ENCODE measurements at regions not wholly inside any gene's neighbourhood (a gene's known extent, or its start where the extent isn't known, plus 50 kb on each side); places are given as distances from the start of the nearest gene placed in this dataset.
"Not testable (repeated sequence)": the region's sequence is repeated elsewhere in the genome, so short reads cannot be mapped to it uniquely, and the experiment has no call there.

GRCh38 chr10:3935141-3935540, 150.1 kb upstream of the KLF6 start:
- no peak for DNase-seq

GRCh38 chr10:3933733-3934132, 148.7 kb upstream of the KLF6 start:
- DNase-seq, result no peak

DNA sequence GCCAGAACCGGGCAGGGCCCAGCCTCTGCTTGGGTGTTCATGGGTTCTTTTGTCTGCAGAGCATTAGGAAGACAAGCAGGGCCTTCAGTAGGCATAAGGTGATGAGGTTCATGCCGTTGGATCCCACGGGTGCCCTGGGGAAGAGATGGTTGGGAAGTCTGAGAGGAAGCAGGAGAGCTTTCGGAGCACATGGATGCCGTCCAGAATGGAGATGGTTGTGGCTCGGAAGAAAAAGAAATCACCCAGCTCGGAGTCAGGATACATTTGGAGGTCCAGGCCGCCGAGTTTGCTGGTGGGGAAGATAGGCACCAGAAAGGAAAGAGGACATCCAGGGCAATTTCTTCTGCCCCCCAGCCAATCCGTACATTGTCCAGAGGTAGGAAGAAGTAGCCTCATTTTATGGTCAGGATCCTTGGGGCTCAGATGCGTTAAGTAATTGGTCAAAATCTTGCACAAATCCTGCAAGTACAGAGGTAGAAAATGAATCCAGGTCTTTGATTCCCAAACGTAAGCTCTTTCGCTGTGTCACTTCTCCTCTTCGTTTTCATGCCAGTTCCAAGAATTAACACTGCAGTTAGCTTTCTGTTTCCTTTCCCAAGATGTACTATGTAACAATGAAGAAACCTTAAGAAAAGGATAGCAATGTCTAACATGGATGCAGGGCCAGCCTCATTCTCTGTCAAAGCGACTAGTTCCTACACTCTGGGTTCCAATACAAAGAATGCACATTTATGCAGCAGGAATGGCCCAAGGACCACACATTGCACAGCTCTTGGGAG, 147.8 kb upstream of the KLF6 start:
- no peak for DNase-seq

GRCh38 chr10:3931901-3932300, 146.9 kb upstream of the KLF6 start:
- DNase-seq, result no peak

- DNase-seq, result no peak
These were observed 146.2 kb upstream of the KLF6 start for GRCh38 chr10:3931224-3931623.

DNA sequence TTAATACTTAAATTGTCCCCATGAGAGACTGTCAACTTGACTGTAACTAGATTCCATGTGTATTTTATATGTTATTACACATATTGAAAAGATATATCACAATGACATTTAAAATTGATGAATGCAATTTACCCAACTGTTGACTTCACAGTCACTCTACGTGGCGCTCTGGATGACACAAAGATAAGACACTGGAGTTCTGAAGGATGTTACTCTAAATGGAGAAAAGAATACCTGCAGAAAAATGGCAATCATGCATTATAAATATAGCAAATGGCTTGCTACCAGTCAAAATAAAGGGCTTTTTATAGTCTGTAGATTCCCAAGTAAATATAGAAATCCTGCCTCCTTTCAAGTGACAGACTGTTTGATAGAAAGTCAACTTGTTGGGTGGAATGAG, 143.6 kb upstream of the KLF6 start:
- no peak for DNase-seq

DNA sequence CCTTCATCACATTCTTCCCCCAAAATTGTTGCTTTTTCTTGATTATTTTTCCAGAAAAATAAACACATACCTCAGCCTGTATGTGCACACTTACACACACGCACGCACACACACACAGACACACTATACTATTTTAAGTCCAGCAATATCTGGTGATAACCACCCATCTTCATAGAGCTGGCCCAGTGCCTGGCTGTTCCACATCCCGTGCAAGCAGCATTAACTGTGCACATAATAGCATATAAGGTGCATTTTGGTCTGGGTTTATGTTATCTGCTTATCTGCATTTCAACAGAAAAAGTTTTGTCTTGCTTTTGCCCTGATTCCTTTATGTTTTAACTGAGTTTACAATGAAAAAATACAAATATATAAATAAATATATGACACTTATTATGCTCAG, 143.1 kb upstream of the KLF6 start:
- no peak for DNase-seq

DNA sequence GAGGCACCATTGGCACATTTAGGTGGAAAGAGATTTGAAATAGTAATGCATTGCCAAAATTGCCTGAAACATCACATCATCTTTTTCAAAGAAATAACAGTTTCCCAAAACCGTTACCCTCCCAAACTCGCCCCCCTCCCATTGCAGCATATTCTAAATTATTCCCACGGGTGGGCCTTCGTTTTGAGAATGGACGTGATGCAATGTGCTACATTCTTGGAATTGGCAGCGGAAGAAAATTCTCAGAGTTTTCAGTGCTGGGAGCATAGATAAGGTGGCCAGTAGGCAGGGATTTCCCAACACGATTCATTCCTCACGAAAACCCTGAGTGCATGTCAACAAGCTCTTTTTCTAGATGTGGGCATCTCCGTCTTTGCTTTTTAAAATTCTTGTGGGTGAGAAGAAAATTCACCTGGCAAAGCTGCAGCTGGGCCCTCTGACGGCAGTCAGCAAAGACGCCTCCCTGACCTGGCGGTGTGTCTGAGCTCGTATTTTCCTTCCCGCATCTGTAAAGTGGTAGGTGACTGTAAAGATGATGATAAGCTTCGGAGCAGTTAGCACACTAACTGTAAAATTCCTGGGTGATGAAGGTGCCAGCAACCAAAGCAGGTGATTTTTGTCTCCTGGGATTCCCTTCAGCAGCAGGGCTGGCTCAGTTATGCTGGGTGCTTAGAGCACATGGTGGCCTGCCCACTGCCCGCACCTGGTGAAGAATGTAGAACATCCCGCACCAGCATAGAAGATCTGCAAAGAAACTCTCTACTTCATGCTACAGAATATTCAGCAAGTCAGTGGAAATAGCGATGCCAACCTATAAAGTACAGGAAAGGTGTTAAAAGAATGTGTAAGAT, 141.9 kb upstream of the KLF6 start:
- no peak for DNase-seq

- no peak for DNase-seq
These were observed 141.2 kb upstream of the KLF6 start for GRCh38 chr10:3926258-3926657.

- DNase-seq, result no peak
These were observed 140.2 kb upstream of the KLF6 start for GRCh38 chr10:3925184-3925583.

GRCh38 chr10:3924344-3924743, 139.3 kb upstream of the KLF6 start:
- DNase-seq, result no peak

GRCh38 chr10:3923033-3923432, 138.0 kb upstream of the KLF6 start:
- no peak for DNase-seq

- no peak for DNase-seq
These were observed 134.8 kb upstream of the KLF6 start for GRCh38 chr10:3919709-3920308.

GRCh38 chr10:3917392-3917791, 132.4 kb upstream of the KLF6 start:
- not testable (repeated sequence) for DNase-seq

DNA sequence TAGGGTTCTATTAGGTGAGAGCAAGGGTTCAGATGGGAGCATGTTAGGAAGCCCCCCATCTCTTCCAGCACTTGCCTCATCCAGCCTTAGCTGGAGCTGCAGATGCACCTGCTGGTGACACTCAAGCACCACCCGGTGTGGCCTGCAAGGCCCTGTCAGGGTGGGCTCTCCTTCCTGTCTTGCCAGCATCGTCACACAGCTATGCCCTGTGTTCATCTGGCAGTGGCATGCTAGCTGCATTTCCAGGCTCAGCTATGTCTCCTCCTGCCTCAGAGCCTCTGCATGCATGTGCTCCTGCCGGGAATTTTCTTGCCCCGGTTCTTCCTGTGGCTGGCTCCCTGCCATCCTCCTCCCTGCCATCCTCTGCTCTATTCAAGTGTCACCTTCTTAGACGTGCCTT, 129.7 kb upstream of the KLF6 start:
- no peak for DNase-seq

GRCh38 chr10:3911713-3912442, 126.9 kb upstream of the KLF6 start:
- DNase-seq, result no peak

DNA sequence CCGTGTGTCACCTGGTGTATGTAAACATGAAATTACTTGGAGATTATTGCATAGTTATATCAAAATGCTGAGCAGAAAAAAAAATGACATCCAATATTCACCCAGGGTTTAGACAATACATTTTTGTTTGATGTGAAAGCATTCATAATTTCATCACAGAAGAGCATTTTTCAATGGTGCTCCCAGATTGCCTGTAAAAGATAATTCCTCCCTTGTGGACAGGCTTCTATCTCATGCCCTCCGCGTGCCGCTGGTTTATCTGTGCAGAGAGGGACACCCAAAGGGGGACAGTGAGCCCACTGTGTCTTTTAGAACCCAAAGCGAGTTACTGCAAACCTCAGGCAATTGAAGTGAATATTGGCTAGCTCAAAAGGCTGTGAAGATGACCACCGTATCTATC, 126.2 kb upstream of the KLF6 start:
- no peak for DNase-seq

DNA sequence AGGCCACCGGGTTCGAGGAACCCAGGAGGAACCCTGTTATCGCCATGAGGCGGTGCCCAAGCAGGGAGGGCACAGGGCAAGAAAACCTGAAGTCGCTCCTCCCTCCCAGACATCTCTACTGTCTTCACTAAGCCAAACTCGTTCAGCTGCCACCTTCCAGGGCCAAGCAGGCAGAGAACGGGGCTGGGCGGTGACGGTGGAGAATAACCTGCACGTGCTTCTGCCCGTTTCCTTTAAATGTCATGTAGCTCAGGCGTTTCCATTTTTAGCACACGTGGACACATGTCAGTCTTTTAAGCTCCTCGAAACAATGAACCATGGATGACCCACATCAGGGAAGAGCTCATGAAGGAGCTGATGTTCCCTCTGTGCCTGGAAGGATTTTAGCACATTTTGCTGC, 124.3 kb upstream of the KLF6 start:
- no peak for DNase-seq

GRCh38 chr10:3908183-3908582, 123.2 kb upstream of the KLF6 start:
- DNase-seq, result no peak

DNA sequence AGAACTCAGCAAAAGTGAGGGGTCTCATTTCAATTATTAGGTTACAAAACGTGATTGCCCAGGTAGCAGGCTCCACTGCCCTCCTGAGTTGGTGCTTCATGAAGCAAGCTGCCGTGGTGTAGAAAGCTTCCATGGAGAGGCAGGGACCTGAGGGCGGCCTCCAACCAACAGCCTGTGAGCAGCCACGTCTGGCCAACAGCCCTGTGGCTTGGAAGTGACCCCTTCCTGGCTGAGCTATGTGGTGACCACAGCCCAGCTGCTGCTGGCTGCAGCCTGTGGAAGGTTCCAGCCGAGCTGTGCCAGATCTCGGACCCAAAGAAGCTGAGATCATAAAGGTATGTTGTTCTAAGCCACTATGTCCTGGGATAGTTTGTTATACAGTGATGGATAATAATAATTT, 122.5 kb upstream of the KLF6 start:
- no peak for DNase-seq

DNA sequence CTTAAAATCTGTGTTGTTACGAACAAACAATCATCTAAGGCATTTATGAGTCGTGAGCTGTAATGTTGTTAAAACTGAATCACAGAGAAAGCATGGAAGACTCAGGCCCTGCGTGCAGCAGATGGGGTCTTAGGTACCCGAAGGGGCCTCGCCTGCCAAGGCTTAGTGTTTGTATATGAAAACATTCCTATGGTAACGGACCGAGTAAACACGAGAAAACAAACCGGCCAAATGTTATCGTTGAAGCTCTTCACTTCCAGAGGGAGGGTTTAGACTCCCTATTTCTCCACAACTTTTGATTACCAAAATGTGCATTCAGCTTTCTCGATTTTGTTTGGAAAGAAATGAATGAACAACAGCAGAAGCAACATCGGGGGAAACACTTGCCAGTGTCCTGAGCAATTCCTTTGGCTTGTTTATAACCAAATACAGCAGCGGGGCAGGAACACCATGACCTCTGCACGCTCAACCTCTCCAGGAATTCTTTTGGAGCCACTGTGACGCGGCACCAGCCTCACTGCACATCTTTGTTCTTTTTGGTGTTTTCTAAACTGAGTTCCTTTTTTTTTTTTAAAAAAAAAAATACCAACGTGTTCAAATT, 121.6 kb upstream of the KLF6 start:
- DNase-seq, result peak; percentile 72 to 78

All from right lung (tissue), 2 donors.